Gastroesophageal sphincter (tissue), 3 donors: ENCODE measurements at regions not wholly inside any gene's neighbourhood (a gene's known extent, or its start where the extent isn't known, plus 50 kb on each side); places are given as distances from the start of the nearest gene placed in this dataset.

Experiments
- POLR2A ChIP-seq, 2 donors: fragments of 450-650 bp; IDR thresholded peaks; one replicate each; pipeline ENCODE4 v1.6.1; 2017; ENCODE audit warnings: antibody characterized with exemption in 2 of 2, mild to moderate bottlenecking in 2 of 2, moderate library complexity in 1 of 2
- POLR2AphosphoS5 ChIP-seq: sonication (generic); formaldehyde crosslinking; IDR thresholded peaks from one replicate; pipeline ENCODE4 v1.6.1; 2017; ENCODE audit warnings: antibody characterized with exemption
- TF ChIP-seq, protein P1 (sequence below), 4 experiments: fragments of 200-600 bp in 2 of 4; fragments of 450-650 bp in 2 of 4; sonication (generic) in 1 of 4; IDR thresholded peaks; one replicate each; pipeline ENCODE4 v1.5.1; 2017 to 2019; ENCODE audit warnings: antibody characterized with exemption in 4 of 4, mild to moderate bottlenecking in 2 of 4, moderate library complexity in 2 of 4

DNA sequence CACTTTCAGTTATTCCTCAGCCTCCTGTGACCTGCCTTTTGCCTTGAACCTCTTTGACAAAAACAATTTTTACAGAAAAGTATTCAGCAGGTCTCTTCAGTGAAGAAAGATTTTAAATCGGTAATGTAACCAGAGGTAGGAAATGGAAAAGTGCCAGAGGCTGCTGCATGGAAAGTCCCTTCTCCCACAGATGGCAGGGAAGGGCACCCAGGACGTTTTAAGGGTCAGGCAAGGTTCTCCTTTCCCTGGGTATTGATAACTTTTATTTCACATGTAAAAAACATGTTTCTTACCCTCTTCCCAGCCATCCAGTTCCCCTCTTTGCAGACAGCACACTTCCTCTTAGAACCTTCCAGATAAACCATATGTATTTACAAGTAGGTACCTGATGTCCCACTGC lies 185.6 kb downstream of the OR4M2 start:
- TF ChIP-seq, protein P1, sequence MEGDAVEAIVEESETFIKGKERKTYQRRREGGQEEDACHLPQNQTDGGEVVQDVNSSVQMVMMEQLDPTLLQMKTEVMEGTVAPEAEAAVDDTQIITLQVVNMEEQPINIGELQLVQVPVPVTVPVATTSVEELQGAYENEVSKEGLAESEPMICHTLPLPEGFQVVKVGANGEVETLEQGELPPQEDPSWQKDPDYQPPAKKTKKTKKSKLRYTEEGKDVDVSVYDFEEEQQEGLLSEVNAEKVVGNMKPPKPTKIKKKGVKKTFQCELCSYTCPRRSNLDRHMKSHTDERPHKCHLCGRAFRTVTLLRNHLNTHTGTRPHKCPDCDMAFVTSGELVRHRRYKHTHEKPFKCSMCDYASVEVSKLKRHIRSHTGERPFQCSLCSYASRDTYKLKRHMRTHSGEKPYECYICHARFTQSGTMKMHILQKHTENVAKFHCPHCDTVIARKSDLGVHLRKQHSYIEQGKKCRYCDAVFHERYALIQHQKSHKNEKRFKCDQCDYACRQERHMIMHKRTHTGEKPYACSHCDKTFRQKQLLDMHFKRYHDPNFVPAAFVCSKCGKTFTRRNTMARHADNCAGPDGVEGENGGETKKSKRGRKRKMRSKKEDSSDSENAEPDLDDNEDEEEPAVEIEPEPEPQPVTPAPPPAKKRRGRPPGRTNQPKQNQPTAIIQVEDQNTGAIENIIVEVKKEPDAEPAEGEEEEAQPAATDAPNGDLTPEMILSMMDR (IDR thresholded peaks at IDR 0.05): no peak
- TF ChIP-seq POLR2A (IDR thresholded peaks at IDR 0.05): no peak
- no peak for TF ChIP-seq POLR2AphosphoS5
